Activated T-helper 2 cell treated with anti-CD3 and anti-CD28 coated beads, Interferon-gamma antibody, Interleukin-2, Interleukin-4, amounts not matched to agents 10 μg/mL and 5 μg/mL and 100 μg/mL, durations not matched to agents 14 hours and 24 hours and 36 hours (primary cell): ENCODE measurements at regions not wholly inside any gene's neighbourhood (a gene's known extent, or its start where the extent isn't known, plus 50 kb on each side); places are given as distances from the start of the nearest gene placed in this dataset.

ENCODE experiments used
- DNase-seq: peaks from one replicate; pipeline ENCODE4 v3.0.0; 2021; ENCODE audit warnings: low spot score
- H3K27ac Mint-ChIP-seq: one replicate; pipeline ENCODE4 v1.8.0; 2021; ENCODE audit warnings: mixed read lengths
- H3K27me3 Mint-ChIP-seq: one replicate; pipeline ENCODE4 v1.8.0; 2021; ENCODE audit warnings: low read depth, mixed read lengths
- H3K36me3 Mint-ChIP-seq: one replicate; pipeline ENCODE4 v1.8.0; 2021; ENCODE audit warnings: low read depth, mixed read lengths
- H3K4me1 Mint-ChIP-seq: one replicate; pipeline ENCODE4 v1.8.0; 2021; ENCODE audit warnings: low read depth, mixed read lengths
- H3K4me3 Mint-ChIP-seq: one replicate; pipeline ENCODE4 v1.8.0; 2021; ENCODE audit warnings: low read depth, mild to moderate bottlenecking, moderate library complexity, mixed read lengths
- H3K9me3 Mint-ChIP-seq: one replicate; pipeline ENCODE4 v1.8.0; 2021; ENCODE audit warnings: mixed read lengths
- intact Hi-C: fragments of 100-400 bp; cut with micrococcal nuclease; formaldehyde crosslinking; loops from one replicate; pipeline ENCODE4 v1.15.1; 2023

GRCh38 chr10:120990831-120991230, 139.7 kb downstream of the WDR11 start:
- intact Hi-C loops, result no loop called here
- H3K4me3 Mint-ChIP-seq, result no peak overlapping the region
- H3K4me1 Mint-ChIP-seq, result peaks cover 2% of the 10 kb centered on the region
- DNase-seq, result no peak
- H3K36me3 Mint-ChIP-seq, result no peaks in the 10 kb centered on the region
- H3K27ac Mint-ChIP-seq, result no peak overlapping the region
- peaks cover 25% of the 10 kb centered on the region for H3K9me3 Mint-ChIP-seq
- H3K27me3 Mint-ChIP-seq, result no peaks in the 10 kb centered on the region

DNA sequence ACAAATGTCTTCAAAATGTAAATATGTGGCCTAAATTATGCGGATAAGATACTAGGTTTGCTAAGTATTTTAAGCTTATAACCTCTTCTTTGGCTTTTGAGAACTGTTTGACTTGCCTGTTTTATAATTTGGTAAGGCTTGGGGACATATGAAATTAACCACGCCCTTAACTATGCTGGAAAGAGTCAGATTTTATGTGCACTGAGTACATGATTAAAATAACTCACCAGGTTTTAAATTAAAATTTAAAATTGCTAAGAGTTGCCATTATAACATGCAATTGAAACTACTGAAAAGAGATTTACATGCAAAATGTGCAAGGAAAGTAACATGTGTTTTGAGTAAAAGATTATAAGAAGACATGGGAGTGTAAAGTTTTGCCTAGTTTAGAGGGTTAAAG, 141.9 kb downstream of the WDR11 start:
- DNase-seq, result no peak
- H3K27ac Mint-ChIP-seq, result no peak overlapping the region
- no peak overlapping the region for H3K4me3 Mint-ChIP-seq
- H3K27me3 Mint-ChIP-seq, result no peaks in the 10 kb centered on the region
- H3K9me3 Mint-ChIP-seq, result peaks cover 18% of the 10 kb centered on the region
- intact Hi-C loops, result no loop called here
- no peaks in the 10 kb centered on the region for H3K4me1 Mint-ChIP-seq
- H3K36me3 Mint-ChIP-seq, result no peaks in the 10 kb centered on the region

GRCh38 chr10:120995768-120996167, 144.6 kb downstream of the WDR11 start:
- DNase-seq, result no peak
- Mint-ChIP-seq H3K9me3 (peaks cover 3% of the 10 kb centered on the region), H3K27ac (no peak overlapping the region), H3K4me3 (no peak overlapping the region), H3K36me3 (no peaks in the 10 kb centered on the region), H3K4me1 (no peaks in the 10 kb centered on the region), H3K27me3 (no peaks in the 10 kb centered on the region)
- intact Hi-C loops, result no loop called here

DNA sequence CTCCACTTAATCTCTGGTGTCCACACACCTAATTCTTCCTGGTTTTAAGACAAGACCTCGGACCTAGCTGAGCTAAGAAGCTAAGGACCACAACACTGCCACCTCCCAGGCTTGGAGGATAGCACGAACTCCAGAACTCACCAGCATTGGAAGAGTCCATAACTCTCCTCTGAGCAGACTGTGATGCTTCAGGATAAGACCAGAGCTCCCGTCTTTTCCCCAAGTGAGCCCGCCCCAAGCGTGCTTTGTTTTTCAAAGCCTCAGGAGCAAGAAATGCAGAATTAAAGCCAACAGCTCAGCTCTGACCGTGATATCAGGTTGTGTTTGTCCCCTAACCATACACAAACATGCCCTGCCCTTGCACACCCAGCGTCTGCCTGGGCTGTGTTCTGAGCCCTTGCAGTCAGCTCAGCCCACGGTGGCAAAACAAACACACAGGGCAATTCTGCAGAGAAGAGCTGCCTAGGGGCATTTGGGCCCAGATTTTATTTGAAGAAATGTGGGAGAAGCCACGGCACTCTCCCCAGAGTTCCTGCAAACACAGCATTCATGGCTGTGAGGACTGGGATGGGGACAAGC, 145.4 kb downstream of the WDR11 start:
- Mint-ChIP-seq H3K27ac (no peak overlapping the region), H3K4me3 (no peak overlapping the region), H3K4me1 (no peaks in the 10 kb centered on the region), H3K27me3 (no peaks in the 10 kb centered on the region), H3K36me3 (no peaks in the 10 kb centered on the region), H3K9me3 (peaks cover 3% of the 10 kb centered on the region)
- no peak for DNase-seq
- intact Hi-C loops, result no loop called here

DNA sequence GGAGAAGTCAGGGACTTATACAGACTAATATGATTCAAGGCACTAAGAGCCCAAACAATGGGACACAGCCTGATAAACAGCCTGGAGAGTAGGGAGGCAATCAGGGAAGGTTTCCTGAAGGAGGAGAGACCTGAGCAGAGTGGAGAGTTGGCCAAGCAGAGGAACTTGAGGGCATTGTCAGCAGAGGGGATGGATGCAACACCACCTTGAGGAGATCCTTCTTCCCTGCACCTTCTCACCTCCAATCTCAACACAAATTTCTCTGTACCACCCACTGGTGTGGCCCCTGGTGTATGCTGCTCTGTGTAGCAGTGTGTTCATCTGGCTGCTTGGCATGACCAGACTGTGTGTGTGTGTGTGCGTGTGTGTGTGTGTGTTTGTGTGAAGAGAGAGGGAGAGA, 146.2 kb downstream of the WDR11 start:
- H3K27me3 Mint-ChIP-seq, result no peaks in the 10 kb centered on the region
- peaks cover 3% of the 10 kb centered on the region for H3K9me3 Mint-ChIP-seq
- no peak for DNase-seq

DNA sequence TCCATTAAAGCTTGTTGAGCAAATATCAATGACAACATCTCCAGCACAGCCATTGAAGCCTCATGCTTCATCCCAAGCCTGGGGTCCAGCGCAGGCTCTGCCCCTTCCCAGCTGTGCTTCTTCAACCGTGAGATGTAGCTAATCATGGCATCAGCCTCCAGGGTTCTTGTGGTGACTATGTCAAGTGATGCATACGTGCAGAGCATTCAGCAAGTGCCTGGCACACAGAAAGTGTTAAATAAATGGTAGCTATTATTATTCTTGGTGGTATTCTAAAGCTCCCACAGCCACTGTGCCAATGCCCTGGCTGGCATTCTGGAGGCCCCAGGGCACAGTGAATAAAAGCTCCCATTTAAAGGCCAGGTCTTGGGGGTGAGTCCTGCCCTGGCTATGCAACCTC, 146.6 kb downstream of the WDR11 start:
- no peak overlapping the region for H3K4me3 Mint-ChIP-seq
- no peaks in the 10 kb centered on the region for H3K36me3 Mint-ChIP-seq
- peaks cover 3% of the 10 kb centered on the region for H3K9me3 Mint-ChIP-seq
- no peak for DNase-seq
- no peak overlapping the region for H3K27ac Mint-ChIP-seq
- no peaks in the 10 kb centered on the region for H3K27me3 Mint-ChIP-seq
- H3K4me1 Mint-ChIP-seq, result no peaks in the 10 kb centered on the region
- intact Hi-C loops, result no loop called here

More for the DNA sequence above, 146.2 kb downstream of the WDR11 start:
- H3K27ac Mint-ChIP-seq, result no peak overlapping the region
- no peaks in the 10 kb centered on the region for H3K4me1 Mint-ChIP-seq
- H3K36me3 Mint-ChIP-seq, result no peaks in the 10 kb centered on the region
- no peak overlapping the region for H3K4me3 Mint-ChIP-seq
- intact Hi-C loops, result no loop called here

DNA sequence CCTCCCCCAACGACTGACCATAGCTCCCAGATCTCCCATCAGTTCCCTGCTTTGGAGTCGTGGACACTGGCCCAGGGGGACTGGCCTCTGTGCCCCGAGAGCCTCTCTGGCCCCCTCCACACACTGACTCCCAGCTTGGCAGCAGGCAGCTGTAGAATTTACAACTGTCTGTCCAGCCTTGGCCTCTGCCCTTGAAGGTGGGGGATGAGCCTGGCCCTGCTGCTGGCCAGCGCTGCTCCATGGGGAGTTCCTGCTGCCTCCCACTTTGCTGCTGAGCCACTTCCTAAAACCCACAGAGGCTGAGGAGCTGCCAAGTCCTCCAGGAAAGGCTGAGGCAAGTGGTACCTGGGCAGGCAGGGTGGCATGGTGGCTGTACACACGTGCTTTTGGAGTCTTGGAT, 147.1 kb downstream of the WDR11 start:
- no peaks in the 10 kb centered on the region for H3K4me1 Mint-ChIP-seq
- no peak overlapping the region for H3K4me3 Mint-ChIP-seq
- H3K27me3 Mint-ChIP-seq, result no peaks in the 10 kb centered on the region
- H3K9me3 Mint-ChIP-seq, result peaks cover under 1% of the 10 kb centered on the region
- no peak for DNase-seq
- no peak overlapping the region for H3K27ac Mint-ChIP-seq
- no peaks in the 10 kb centered on the region for H3K36me3 Mint-ChIP-seq
- intact Hi-C loops, result no loop called here

DNA sequence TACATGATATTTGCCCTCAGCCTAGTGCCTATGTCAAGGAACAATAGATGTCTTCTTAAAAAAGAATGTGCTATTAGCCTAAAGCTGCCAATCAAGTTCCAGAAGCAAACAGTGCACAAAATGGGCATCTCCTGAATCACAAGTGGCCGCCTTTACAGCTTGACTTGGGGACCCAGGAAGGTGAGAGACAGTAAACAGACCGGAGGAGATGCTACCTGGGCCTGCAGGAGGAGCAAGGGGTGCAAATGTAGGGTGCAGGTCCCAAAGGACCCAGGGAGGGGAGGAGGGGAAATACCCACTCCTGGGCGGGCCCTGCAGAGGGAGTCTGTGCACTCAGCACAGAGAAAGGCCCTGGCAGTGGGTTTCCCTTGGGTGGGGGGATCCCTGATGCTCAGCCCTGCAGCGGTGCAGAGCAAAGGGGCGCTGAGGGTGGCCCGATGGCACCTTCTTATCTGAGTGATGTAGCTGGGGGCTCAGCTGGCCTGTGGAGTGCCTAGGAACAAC, 147.7 kb downstream of the WDR11 start:
- H3K36me3 Mint-ChIP-seq, result no peaks in the 10 kb centered on the region
- H3K4me1 Mint-ChIP-seq, result no peaks in the 10 kb centered on the region
- intact Hi-C loops, result no loop called here
- DNase-seq, result no peak
- no peaks in the 10 kb centered on the region for H3K27me3 Mint-ChIP-seq
- H3K9me3 Mint-ChIP-seq, result no peaks in the 10 kb centered on the region
- H3K27ac Mint-ChIP-seq, result no peak overlapping the region
- H3K4me3 Mint-ChIP-seq, result no peak overlapping the region

DNA sequence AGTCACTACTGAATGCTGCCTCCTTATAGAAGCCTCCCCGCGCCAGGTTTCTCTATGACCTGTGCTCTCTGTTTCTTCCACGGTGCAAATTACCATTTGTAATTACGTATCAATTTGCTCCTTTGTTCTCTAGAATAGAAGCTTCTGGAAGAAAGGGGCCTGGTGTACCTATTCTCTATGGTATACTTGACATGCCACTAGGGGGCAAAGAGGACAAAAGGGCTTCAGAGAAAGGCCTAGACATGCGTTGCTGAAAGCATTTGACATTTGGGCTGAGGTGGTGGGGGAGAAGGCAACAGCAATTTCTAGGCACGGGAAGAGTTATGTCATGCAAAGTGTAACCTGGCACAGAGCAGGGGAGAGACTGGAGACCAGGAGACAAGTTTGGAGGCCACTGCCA, 148.7 kb downstream of the WDR11 start:
- DNase-seq, result no peak
- H3K4me3 Mint-ChIP-seq, result no peak overlapping the region
- H3K36me3 Mint-ChIP-seq, result no peaks in the 10 kb centered on the region
- no peaks in the 10 kb centered on the region for H3K27me3 Mint-ChIP-seq
- no peaks in the 10 kb centered on the region for H3K4me1 Mint-ChIP-seq
- intact Hi-C loops, result no loop called here
- H3K27ac Mint-ChIP-seq, result no peak overlapping the region
- peaks cover 8% of the 10 kb centered on the region for H3K9me3 Mint-ChIP-seq

- no peaks in the 10 kb centered on the region for H3K4me1 Mint-ChIP-seq
- H3K9me3 Mint-ChIP-seq, result peaks cover 28% of the 10 kb centered on the region
- H3K27me3 Mint-ChIP-seq, result no peaks in the 10 kb centered on the region
- H3K27ac Mint-ChIP-seq, result no peak overlapping the region
- no peaks in the 10 kb centered on the region for H3K36me3 Mint-ChIP-seq
- DNase-seq, result no peak
- H3K4me3 Mint-ChIP-seq, result no peak overlapping the region
- intact Hi-C loops, result no loop called here
Measured at GRCh38 chr10:121002586-121003205, 151.5 kb downstream of the WDR11 start.

DNA sequence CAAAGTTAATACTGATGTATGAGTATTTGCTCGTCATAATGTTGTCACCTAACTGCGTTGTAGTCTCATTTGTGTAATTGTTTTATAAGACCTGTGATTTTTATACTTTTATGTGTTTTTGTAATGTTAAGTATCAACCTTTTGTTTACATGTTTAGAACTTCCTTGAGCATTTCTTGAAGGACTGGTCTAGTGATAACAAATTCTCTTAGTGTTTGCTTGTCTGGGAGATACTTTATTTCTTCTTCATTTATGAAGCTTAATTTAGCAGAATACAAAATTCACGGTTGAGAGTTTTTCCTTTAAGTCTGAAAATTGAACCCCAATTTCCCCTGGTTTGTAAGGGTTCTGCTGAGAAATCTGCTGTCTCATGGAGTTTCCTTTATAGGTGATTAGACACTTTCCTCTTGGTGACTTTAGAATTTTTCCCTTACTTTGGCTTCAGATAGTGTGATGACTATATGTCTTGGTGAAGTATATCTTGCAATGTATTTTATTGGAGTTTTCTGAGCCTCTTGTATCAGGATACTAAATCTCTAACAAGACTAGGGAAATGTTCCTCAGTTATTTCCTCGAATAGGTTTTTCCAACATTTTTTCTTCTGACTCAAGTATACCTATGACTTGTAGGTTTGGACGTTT, 154.9 kb downstream of the WDR11 start:
- no peak for DNase-seq
- H3K4me3 Mint-ChIP-seq, result no peak overlapping the region
- no peaks in the 10 kb centered on the region for H3K27me3 Mint-ChIP-seq
- no peak overlapping the region for H3K27ac Mint-ChIP-seq
- H3K9me3 Mint-ChIP-seq, result peaks cover 37% of the 10 kb centered on the region
- no peaks in the 10 kb centered on the region for H3K36me3 Mint-ChIP-seq
- H3K4me1 Mint-ChIP-seq, result no peaks in the 10 kb centered on the region
- intact Hi-C loops, result no loop called here

- Mint-ChIP-seq H3K27ac (no peak overlapping the region), H3K4me1 (no peaks in the 10 kb centered on the region), H3K9me3 (peaks cover 37% of the 10 kb centered on the region), H3K27me3 (no peaks in the 10 kb centered on the region), H3K36me3 (no peaks in the 10 kb centered on the region), H3K4me3 (no peak overlapping the region)
- DNase-seq, result no peak
- intact Hi-C loops, result no loop called here
Measured at GRCh38 chr10:121007264-121007663, 156.1 kb downstream of the WDR11 start.

DNA sequence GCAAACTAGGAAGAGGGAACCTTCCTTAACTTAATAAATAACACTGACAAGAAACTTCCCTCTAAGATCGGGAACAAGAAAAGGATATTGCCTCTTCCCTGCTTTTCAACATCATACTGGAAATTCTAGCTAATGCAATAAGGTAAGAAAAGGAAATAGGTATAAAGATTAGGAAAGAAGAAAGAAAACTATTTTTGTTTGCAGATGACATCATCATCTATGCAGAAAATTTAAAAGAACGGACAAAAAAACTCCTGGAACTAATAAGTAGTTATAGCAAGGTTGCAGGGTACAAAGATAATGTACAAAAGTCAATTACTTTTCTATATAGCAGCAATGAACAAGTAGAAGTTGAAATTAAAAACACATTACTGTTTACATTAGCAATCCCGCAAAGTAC, 164.8 kb downstream of the WDR11 start:
- Mint-ChIP-seq H3K27ac (no peak overlapping the region), H3K9me3 (no peaks in the 10 kb centered on the region), H3K27me3 (no peaks in the 10 kb centered on the region), H3K36me3 (no peaks in the 10 kb centered on the region), H3K4me3 (no peak overlapping the region), H3K4me1 (no peaks in the 10 kb centered on the region)
- intact Hi-C loops, result no loop called here
- DNase-seq, result no peak
